HCT116 (cell line): ENCODE measurements at regions not wholly inside any gene's neighbourhood (a gene's known extent, or its start where the extent isn't known, plus 50 kb on each side); places are given as distances from the start of the nearest gene placed in this dataset.

Experiments
- ATAC-seq: fragments of 200-7000 bp; cut with Tn5 transposase; 2 replicates; pipeline ENCODE4 v1.9.1; 2020; ENCODE audit warnings: mild to moderate bottlenecking, moderate library complexity
- BruUV-seq: library from RNA; stranded (reverse); fragments of 400-500 nt; replicated peaks from 2 replicates; lab custom pipeline; 2021; lab: Mats Ljungman, UMichigan
- CTCF ChIA-PET: fragments of 300-600 bp; sonication (Branson Sonifier 250); formaldehyde crosslinking; loops from one replicate; lab custom pipeline; 2021; ENCODE audit warnings: antibody characterized with exemption; lab: Charles Lee
- POLR2A ChIA-PET: fragments of 300-600, 350-600 bp; sonication (Branson Sonifier 250); formaldehyde crosslinking; loops from one replicate; lab custom pipeline; 2021; ENCODE audit warnings: antibody characterized with exemption; lab: Charles Lee
- RAD21 ChIA-PET, 2 experiments: fragments of 300-600 bp; sonication (Branson Sonifier 250); formaldehyde crosslinking; loops; one replicate each; lab custom pipeline; 2023; ENCODE audit warnings: low total read pairs in 2 of 2; ENCODE audit not compliant: uncharacterized antibody in 2 of 2, unreplicated experiment in 2 of 2, low non-redundant PET in 1 of 2; lab: Charles Lee
- DNase-seq: peaks from one replicate; pipeline ENCODE4 v3.0.0-alpha.2; 2010; ENCODE audit warnings: low read depth, low spot score
- H2AFZ ChIP-seq: fragments of 200-600 bp; shearing (Covaris generic), sonication (generic); 2 replicates; pipeline ENCODE4 v1.6.1; 2017; ENCODE audit warnings: low read depth, mixed run types, mixed read lengths, antibody characterized with exemption, low read length; ENCODE audit not compliant: poor library complexity, severe bottlenecking
- H3K27ac ChIP-seq: 2 replicates; pipeline ENCODE4 v1.5.1; 2012; ENCODE audit warnings: low read depth, low read length
- H3K27me3 ChIP-seq: fragments of 200-600 bp; sonication (generic); 2 replicates; pipeline ENCODE4 v1.6.1; 2016; ENCODE audit warnings: mixed run types, low read length, mixed read lengths; ENCODE audit not compliant: insufficient read depth
- H3K36me3 ChIP-seq, 2 experiments: fragments of 200-500 bp in 1 of 2; fragments of 200-600 bp in 1 of 2; sonication (Bioruptor generic) in 1 of 2; sonication (generic) in 1 of 2; 2 replicates each; pipeline versions ENCODE4 v1.5.1 to v1.6.1; 2014 to 2016; ENCODE audit warnings: low read length in 2 of 2, inconsistent platforms in 1 of 2, mixed read lengths in 1 of 2, mixed run types in 1 of 2; ENCODE audit not compliant: insufficient read depth in 2 of 2, control insufficient read depth in 1 of 2
- H3K4me1 ChIP-seq, 2 experiments: fragments of 200-600 bp in 1 of 2; sonication (generic) in 1 of 2; 2 replicates each; pipeline versions ENCODE4 v1.5.1 to v1.6.1; 2012 to 2017; ENCODE audit warnings: low read length in 2 of 2, inconsistent platforms in 1 of 2, mild to moderate bottlenecking in 1 of 2, mixed read lengths in 1 of 2, mixed run types in 1 of 2, moderate library complexity in 1 of 2; ENCODE audit not compliant: insufficient read depth in 2 of 2, control insufficient read depth in 1 of 2
- H3K4me2 ChIP-seq: fragments of 200-600 bp; sonication (generic); 2 replicates; pipeline ENCODE4 v1.6.1; 2017; ENCODE audit warnings: mixed run types, low read length, mixed read lengths
- H3K4me3 ChIP-seq, 2 experiments: fragments of 200-600 bp in 1 of 2; sonication (generic) in 1 of 2; replicated peaks in 1 of 2; 2 replicates each; pipeline ENCODE4 v1.5.1; 2011 to 2016; ENCODE audit warnings: low read length in 2 of 2, control low read depth in 1 of 2, low read depth in 1 of 2, mild to moderate bottlenecking in 1 of 2, mixed read lengths in 1 of 2, mixed run types in 1 of 2
- H3K79me2 ChIP-seq: fragments of 200-600 bp; sonication (generic); 2 replicates; pipeline ENCODE4 v1.6.1; 2017; ENCODE audit warnings: mild to moderate bottlenecking, mixed run types, low read length, moderate library complexity, mixed read lengths; ENCODE audit not compliant: insufficient read depth
- H3K9ac ChIP-seq: fragments of 200-600 bp; sonication (generic); 2 replicates; pipeline ENCODE4 v1.6.1; 2016; ENCODE audit warnings: low read length, mixed read lengths
- H3K9me2 ChIP-seq: fragments of 200-600 bp; sonication (generic), shearing (Covaris generic); 2 replicates; pipeline ENCODE4 v1.6.1; 2017; ENCODE audit warnings: mixed run types, mild to moderate bottlenecking, moderate library complexity; ENCODE audit not compliant: insufficient read depth
- H3K9me3 ChIP-seq, 2 experiments: fragments of 200-500 bp in 1 of 2; fragments of 200-600 bp in 1 of 2; sonication (Bioruptor generic) in 1 of 2; sonication (generic) in 1 of 2; 2 replicates each; pipeline ENCODE4 v1.6.1; 2014 to 2017; ENCODE audit warnings: low read length in 2 of 2, mixed read lengths in 2 of 2, inconsistent platforms in 1 of 2, low read depth in 1 of 2, mild to moderate bottlenecking in 1 of 2, mixed run types in 1 of 2, moderate library complexity in 1 of 2; ENCODE audit not compliant: control insufficient read depth in 1 of 2, insufficient read depth in 1 of 2
- H4K20me1 ChIP-seq: fragments of 200-600 bp; sonication (generic), shearing (Covaris generic); 2 replicates; pipeline ENCODE4 v1.6.1; 2017; ENCODE audit warnings: mixed run types, mild to moderate bottlenecking, moderate library complexity; ENCODE audit not compliant: insufficient read depth
- CBX3 ChIP-seq: IDR thresholded peaks from 2 replicates; pipeline ENCODE4 v1.6.1; 2012; ENCODE audit warnings: low read depth
- CEBPB ChIP-seq: IDR thresholded peaks from 2 replicates; pipeline ENCODE4 v1.6.1; 2012; ENCODE audit warnings: low read depth
- EGR1 ChIP-seq: IDR thresholded peaks from 2 replicates; pipeline ENCODE4 v1.6.1; 2012; ENCODE audit warnings: low read depth
- EZH2phosphoT487 ChIP-seq: fragments of 200-600 bp; IDR thresholded peaks from 2 replicates; pipeline ENCODE4 v1.6.1; 2018; ENCODE audit warnings: antibody characterized with exemption, borderline replicate concordance
- FOSL1 ChIP-seq: IDR thresholded peaks from 2 replicates; pipeline ENCODE4 v1.6.1; 2012; ENCODE audit warnings: low read depth
- JUND ChIP-seq: IDR thresholded peaks from 2 replicates; pipeline ENCODE4 v1.6.1; 2012
- SP1 ChIP-seq: IDR thresholded peaks from 2 replicates; pipeline ENCODE4 v1.6.1; 2012; ENCODE audit warnings: low read depth
- TCF7L2 ChIP-seq: IDR thresholded peaks from 2 replicates; pipeline ENCODE4 v1.7.0; 2011; ENCODE audit warnings: borderline replicate concordance, inconsistent platforms; ENCODE audit not compliant: insufficient read depth, insufficient read length; ENCODE audit errors: extremely low read depth
- YY1 ChIP-seq: IDR thresholded peaks from 2 replicates; pipeline ENCODE4 v1.6.1; 2011; ENCODE audit warnings: low read length, low read depth, moderate library complexity, mild to moderate bottlenecking; ENCODE audit not compliant: insufficient replicate concordance; ENCODE audit errors: extremely low read depth
- ZNF274 ChIP-seq: fragments of 200-500 bp; sonication (Bioruptor generic); IDR thresholded peaks from 2 replicates; pipeline ENCODE4 v1.6.1; 2014; ENCODE audit warnings: mild to moderate bottlenecking, low read depth, low read length, inconsistent platforms
- intact Hi-C: fragments of 100-400 bp; cut with micrococcal nuclease; formaldehyde crosslinking; loops from 2 replicates; pipeline ENCODE4 v1.10.0; 2022
- TF ChIP-seq, protein P1 (sequence below): IDR thresholded peaks from 2 replicates; pipeline ENCODE4 v1.6.1; 2012
- TF ChIP-seq, protein P2 (sequence below): IDR thresholded peaks from 2 replicates; pipeline ENCODE4 v1.6.1; 2012

DNA sequence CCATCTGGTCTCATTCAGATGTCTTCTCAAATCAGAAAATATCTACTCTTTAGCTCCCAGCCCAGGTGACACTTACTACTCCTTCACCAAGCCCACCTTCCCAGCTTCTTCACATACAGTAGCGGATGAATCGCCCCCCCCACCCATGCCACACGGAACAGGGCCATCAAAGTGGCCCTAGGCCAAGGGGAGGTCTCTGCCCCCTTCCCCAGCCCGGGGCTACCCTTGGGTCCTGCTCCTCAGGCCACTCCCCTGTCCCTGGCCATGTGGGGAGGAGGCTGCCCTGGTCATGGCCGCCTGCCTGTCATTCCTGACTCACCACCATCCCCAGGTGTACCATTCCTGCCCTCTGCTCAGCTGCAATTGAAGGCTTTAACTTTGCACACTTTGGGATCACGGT, 142.8 kb downstream of the NECTIN1 start:
- H3K27ac ChIP-seq, result no peak overlapping the region
- RAD21 ChIA-PET, result no interaction called here
- intact Hi-C loops, result no loop called here
- H3K4me3 ChIP-seq, result no peak overlapping the region
- H3K9me3 ChIP-seq, result no peaks in the 10 kb centered on the region
- DNase-seq, result no peak
- no peak overlapping the region for H3K9ac ChIP-seq
- H2AFZ ChIP-seq, result no peak overlapping the region
- no peaks in the 10 kb centered on the region for H3K79me2 ChIP-seq
- POLR2A ChIA-PET, result interaction anchor here (1.0 kb wide), 1 partner anchor 15 kb away, joined by 3 read pairs; no protein-coding TSS in a partner anchor
- H3K4me2 ChIP-seq, result no peak overlapping the region
- H3K36me3 ChIP-seq, result no peaks in the 10 kb centered on the region
- H3K9me2 ChIP-seq, result no peaks in the 10 kb centered on the region
- no peaks in the 10 kb centered on the region for H4K20me1 ChIP-seq
- TF ChIP-seq, protein P1, sequence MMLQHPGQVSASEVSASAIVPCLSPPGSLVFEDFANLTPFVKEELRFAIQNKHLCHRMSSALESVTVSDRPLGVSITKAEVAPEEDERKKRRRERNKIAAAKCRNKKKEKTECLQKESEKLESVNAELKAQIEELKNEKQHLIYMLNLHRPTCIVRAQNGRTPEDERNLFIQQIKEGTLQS, result no peak
- TF ChIP-seq EGR1, result no peak
- TF ChIP-seq JUND, result no peak
- no peak for TF ChIP-seq FOSL1
- no peak for TF ChIP-seq YY1
- no peak for ATAC-seq
- CTCF ChIA-PET, result no interaction called here
- peaks cover 11 to 42% of the 10 kb centered on the region in 2 experiments for H3K4me1 ChIP-seq
- BruUV-seq, result no TSS peak
- H3K27me3 ChIP-seq, result no peaks in the 10 kb centered on the region

DNA sequence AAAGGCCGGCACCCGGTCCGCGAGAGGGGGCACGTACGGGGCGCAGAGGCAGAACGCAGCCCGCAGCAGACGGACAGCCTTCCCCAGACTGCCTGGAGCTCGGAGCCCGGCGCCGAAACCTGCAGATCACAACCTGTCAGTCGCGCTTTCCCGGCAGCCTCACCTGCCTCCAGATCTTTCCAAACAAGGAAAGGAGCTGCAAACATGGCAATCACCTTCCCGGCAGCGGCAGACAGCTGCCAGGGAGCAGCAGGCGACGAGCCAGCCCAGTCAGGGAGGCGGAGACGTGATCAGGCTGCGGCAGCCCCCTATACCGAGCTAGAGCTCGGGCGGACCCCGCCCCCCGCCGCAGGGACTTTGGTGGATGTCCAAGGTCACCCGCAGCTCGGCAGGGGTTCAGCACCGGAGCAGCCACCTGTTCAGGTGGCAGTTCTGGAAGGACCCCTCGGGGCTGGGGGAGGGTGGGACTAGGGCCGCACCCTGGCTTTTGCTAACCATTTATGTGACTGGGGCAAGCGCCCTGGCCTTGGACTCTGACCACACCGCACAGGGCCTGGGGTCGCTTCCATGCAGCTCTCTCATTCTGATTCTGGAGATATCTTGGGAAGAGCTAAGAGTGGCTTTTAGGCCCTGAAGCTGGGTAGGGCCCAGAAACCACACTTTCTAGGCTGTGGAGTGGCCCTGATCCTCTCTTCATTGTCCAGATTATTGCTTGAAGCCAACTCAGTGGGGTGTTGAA, 143.8 kb downstream of the NECTIN1 start:
- POLR2A ChIA-PET, result interaction anchor here (1.0 kb wide), 1 partner anchor 16 kb away, joined by 3 read pairs; no protein-coding TSS in a partner anchor
- Histone ChIP-seq H3K9ac (peak overlapping the region; percentile 63), H3K36me3 (no peaks in the 10 kb centered on the region), H3K79me2 (no peaks in the 10 kb centered on the region), H3K4me2 (peak overlapping the region; percentile 94), H2AFZ (no peak overlapping the region), H3K9me3 (no peaks in the 10 kb centered on the region), H3K27ac (no peak overlapping the region), H3K4me3 (peak overlapping the region; percentile 41 to 60; a peak in 2 of 4 replicates), H3K9me2 (no peaks in the 10 kb centered on the region), H4K20me1 (no peaks in the 10 kb centered on the region), H3K27me3 (no peaks in the 10 kb centered on the region), H3K4me1 (peaks cover 11 to 33% of the 10 kb centered on the region in 2 experiments)
- RAD21 ChIA-PET, result no interaction called here
- no peak for ATAC-seq
- intact Hi-C loops, result no loop called here
- DNase-seq, result no peak
- CTCF ChIA-PET, result no interaction called here
- BruUV-seq, result no TSS peak
- TF ChIP-seq EZH2phosphoT487, result no peak
- TF ChIP-seq SP1, result no peak
- TF ChIP-seq CBX3, result no peak
- TF ChIP-seq, protein P2, sequence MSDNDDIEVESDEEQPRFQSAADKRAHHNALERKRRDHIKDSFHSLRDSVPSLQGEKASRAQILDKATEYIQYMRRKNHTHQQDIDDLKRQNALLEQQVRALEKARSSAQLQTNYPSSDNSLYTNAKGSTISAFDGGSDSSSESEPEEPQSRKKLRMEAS, result no peak
- TF ChIP-seq EGR1, result no peak
- TF ChIP-seq ZNF274, result no peak
- TF ChIP-seq TCF7L2, result no peak
- TF ChIP-seq CEBPB, result no peak
